ENCODE measurements at regions not wholly inside any gene's neighbourhood (a gene's known extent, or its start where the extent isn't known, plus 50 kb on each side); places are given as distances from the start of the nearest gene placed in this dataset.
A peak's percentile ranks its signal among the peaks of the same experiment; 100 is the strongest.

DNA sequence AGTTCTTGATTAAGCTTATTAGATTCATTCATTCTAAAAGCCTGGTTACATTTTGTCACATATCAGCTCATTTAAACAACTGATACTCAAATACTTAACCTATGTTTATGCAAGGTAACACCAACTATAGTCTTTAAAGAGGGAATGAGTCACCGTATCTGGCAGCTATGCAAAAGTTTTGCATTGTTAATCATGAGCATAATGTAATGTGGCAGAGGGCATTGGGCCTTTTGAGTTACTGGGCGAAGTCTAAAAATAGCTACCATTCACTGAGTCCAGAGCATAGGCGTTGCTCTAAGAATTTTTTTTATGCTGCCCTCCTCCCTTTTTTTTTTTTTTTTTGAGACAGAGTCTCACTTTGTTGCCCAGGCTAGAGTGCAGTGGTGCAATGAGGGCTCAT is 277.7 kb upstream of the ZNF717 start:
- Histone ChIP-seq H3K27me3 (ENCODE audit: low read length) (no peaks in the 10 kb centered on the region), H3K4me3 (ENCODE audit: low read length) (no peak overlapping the region), H3K9me3 (ENCODE audit: low read length) (no peaks in the 10 kb centered on the region), H4K20me1 (ENCODE audit: low read length) (no peaks in the 10 kb centered on the region), H3K4me1 (ENCODE audit: insufficient read depth, low read length) (peaks cover 24% of the 10 kb centered on the region), H3K9ac (ENCODE audit: low read length) (no peak overlapping the region), H3K9me2 (replicated peaks; ENCODE audit: low read length) (no peaks in the 10 kb centered on the region), H2AFZ (ENCODE audit: low read length) (no peak overlapping the region), H3K36me3 (ENCODE audit: low read depth, low read length) (no peaks in the 10 kb centered on the region), H3K4me2 (ENCODE audit: low read length) (peak overlapping the region; percentile 33), H3K79me2 (ENCODE audit: low read length) (no peaks in the 10 kb centered on the region), H3F3A (ENCODE audit: low read length, unreplicated experiment) (no peaks in the 10 kb centered on the region), H3K27ac (ENCODE audit: low read length) (no peak overlapping the region)
- DNase-seq (peak; percentile 96), ATAC-seq (peak; percentile 97)
- TF ChIP-seq, protein P1, sequence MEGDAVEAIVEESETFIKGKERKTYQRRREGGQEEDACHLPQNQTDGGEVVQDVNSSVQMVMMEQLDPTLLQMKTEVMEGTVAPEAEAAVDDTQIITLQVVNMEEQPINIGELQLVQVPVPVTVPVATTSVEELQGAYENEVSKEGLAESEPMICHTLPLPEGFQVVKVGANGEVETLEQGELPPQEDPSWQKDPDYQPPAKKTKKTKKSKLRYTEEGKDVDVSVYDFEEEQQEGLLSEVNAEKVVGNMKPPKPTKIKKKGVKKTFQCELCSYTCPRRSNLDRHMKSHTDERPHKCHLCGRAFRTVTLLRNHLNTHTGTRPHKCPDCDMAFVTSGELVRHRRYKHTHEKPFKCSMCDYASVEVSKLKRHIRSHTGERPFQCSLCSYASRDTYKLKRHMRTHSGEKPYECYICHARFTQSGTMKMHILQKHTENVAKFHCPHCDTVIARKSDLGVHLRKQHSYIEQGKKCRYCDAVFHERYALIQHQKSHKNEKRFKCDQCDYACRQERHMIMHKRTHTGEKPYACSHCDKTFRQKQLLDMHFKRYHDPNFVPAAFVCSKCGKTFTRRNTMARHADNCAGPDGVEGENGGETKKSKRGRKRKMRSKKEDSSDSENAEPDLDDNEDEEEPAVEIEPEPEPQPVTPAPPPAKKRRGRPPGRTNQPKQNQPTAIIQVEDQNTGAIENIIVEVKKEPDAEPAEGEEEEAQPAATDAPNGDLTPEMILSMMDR (conservative IDR thresholded peaks at IDR 0.05; ENCODE audit: low read depth, low read length): no peak
- no peak for TF ChIP-seq EZH2 (IDR thresholded peaks at IDR 0.05; ENCODE audit: low read length, unreplicated experiment)
- no peak for TF ChIP-seq EZH2phosphoT487 (IDR thresholded peaks at IDR 0.05; ENCODE audit: borderline replicate concordance, low read length)
- intact Hi-C loops (cut with micrococcal nuclease): loop anchor here (5.0 kb wide), 1 partner anchor 41 kb away; no protein-coding TSS in a partner anchor
- CTCF ChIA-PET: interaction anchor here (0.7 kb wide), 1 partner anchor 44 kb away, joined by 3 read pairs; no protein-coding TSS in a partner anchor
- no TSS peak for BruUV-seq (replicated peaks)
- POLR2A ChIA-PET (ENCODE audit: unreplicated experiment): no interaction called here

DNA sequence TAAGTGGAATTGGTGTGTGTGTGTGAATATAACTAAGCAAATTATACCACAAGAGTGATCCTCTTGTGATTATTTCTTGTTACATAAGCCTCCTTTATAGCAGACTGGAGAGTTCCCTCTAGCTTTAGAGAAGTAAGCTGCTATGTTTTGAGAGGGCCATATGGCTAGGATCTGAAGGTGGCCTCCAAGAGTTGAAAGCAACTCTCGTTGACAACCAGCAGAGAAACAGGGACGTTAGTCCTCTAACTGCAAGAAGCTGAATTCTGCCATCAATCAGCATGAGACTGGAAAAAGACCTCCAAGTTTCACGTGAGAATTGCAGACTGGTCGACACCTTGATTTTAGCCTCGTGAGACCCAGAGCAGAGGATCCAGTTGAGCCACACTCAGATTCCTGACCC is 278.5 kb upstream of the ZNF717 start:
- TF ChIP-seq EZH2 (IDR thresholded peaks at IDR 0.05; ENCODE audit: low read length, unreplicated experiment): no peak
- TF ChIP-seq EZH2phosphoT487 (IDR thresholded peaks at IDR 0.05; ENCODE audit: borderline replicate concordance, low read length): no peak
- TF ChIP-seq, protein P1 (conservative IDR thresholded peaks at IDR 0.05; ENCODE audit: low read depth, low read length): no peak
- intact Hi-C loops (cut with micrococcal nuclease): loop anchor here (5.0 kb wide), 1 partner anchor 42 kb away; no protein-coding TSS in a partner anchor
- ATAC-seq (no peak), DNase-seq (no peak)
- ChIA-PET CTCF (interaction anchor here (0.7 kb wide), 1 partner anchor 43 kb away, joined by 3 read pairs; no protein-coding TSS in a partner anchor), POLR2A (ENCODE audit: unreplicated experiment) (no interaction called here)
- Histone ChIP-seq H3K79me2 (ENCODE audit: low read length) (no peaks in the 10 kb centered on the region), H3K27ac (ENCODE audit: low read length) (no peak overlapping the region), H3K36me3 (ENCODE audit: low read depth, low read length) (no peaks in the 10 kb centered on the region), H4K20me1 (ENCODE audit: low read length) (no peaks in the 10 kb centered on the region), H3K9me3 (ENCODE audit: low read length) (no peaks in the 10 kb centered on the region), H2AFZ (ENCODE audit: low read length) (no peak overlapping the region), H3F3A (ENCODE audit: low read length, unreplicated experiment) (no peaks in the 10 kb centered on the region), H3K27me3 (ENCODE audit: low read length) (no peaks in the 10 kb centered on the region), H3K4me3 (ENCODE audit: low read length) (no peak overlapping the region), H3K4me1 (ENCODE audit: insufficient read depth, low read length) (peaks cover 24% of the 10 kb centered on the region), H3K9me2 (replicated peaks; ENCODE audit: low read length) (no peaks in the 10 kb centered on the region), H3K4me2 (ENCODE audit: low read length) (no peak overlapping the region), H3K9ac (ENCODE audit: low read length) (no peak overlapping the region)
- BruUV-seq (replicated peaks): no TSS peak

DNA sequence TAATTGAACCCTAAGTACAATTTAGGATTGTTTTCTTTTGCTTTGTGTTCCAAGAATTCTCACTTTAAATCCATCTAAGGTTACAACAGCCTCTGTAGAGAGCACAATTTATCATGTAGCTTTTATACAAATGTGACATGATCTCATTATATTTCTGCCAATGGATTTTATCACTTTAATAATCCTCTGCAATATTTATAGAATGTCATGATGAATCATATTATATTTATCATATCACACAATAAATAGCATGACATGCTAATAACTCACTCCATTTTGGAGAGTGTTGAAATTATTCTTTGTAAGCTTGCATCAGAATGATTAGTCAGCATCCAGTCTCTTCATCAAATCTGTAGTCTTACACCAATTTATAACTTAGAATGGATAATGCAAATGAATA is 280.6 kb upstream of the ZNF717 start:
- no peaks in the 10 kb centered on the region for H3K36me3 ChIP-seq (ENCODE audit: low read depth, low read length)
- peaks cover 24% of the 10 kb centered on the region for H3K4me1 ChIP-seq (ENCODE audit: insufficient read depth, low read length)
- no TSS peak for BruUV-seq (replicated peaks)
- DNase-seq: peak; percentile 76
- no peak overlapping the region for H2AFZ ChIP-seq (ENCODE audit: low read length)
- no peaks in the 10 kb centered on the region for H3F3A ChIP-seq (ENCODE audit: low read length, unreplicated experiment)
- no peak overlapping the region for H3K4me3 ChIP-seq (ENCODE audit: low read length)
- no peaks in the 10 kb centered on the region for H3K79me2 ChIP-seq (ENCODE audit: low read length)
- intact Hi-C loops (cut with micrococcal nuclease): no loop called here
- H3K9ac ChIP-seq (ENCODE audit: low read length): no peak overlapping the region
- TF ChIP-seq EZH2 (IDR thresholded peaks at IDR 0.05; ENCODE audit: low read length, unreplicated experiment) (no peak), EZH2phosphoT487 (IDR thresholded peaks at IDR 0.05; ENCODE audit: borderline replicate concordance, low read length) (no peak)
- TF ChIP-seq, protein P1 (conservative IDR thresholded peaks at IDR 0.05; ENCODE audit: low read depth, low read length): no peak
- no peaks in the 10 kb centered on the region for H3K9me2 ChIP-seq (replicated peaks; ENCODE audit: low read length)
- ChIA-PET CTCF (no interaction called here), POLR2A (ENCODE audit: unreplicated experiment) (no interaction called here)
- H3K4me2 ChIP-seq (ENCODE audit: low read length): peak overlapping the region; percentile 13; the same call in 1 of the 2 replicates
- H3K9me3 ChIP-seq (ENCODE audit: low read length): no peaks in the 10 kb centered on the region
- H3K27ac ChIP-seq (ENCODE audit: low read length): no peak overlapping the region
- no peaks in the 10 kb centered on the region for H4K20me1 ChIP-seq (ENCODE audit: low read length)
- ATAC-seq: peak; percentile 47
- H3K27me3 ChIP-seq (ENCODE audit: low read length): no peaks in the 10 kb centered on the region
